HG02763 (cell line): ENCODE measurements at regions not wholly inside any gene's neighbourhood (a gene's known extent, or its start where the extent isn't known, plus 50 kb on each side); places are given as distances from the start of the nearest gene placed in this dataset.
"Not testable (repeated sequence)": the region's sequence is repeated elsewhere in the genome, so short reads cannot be mapped to it uniquely, and the experiment has no call there.

Experiments used
- ATAC-seq: cut with Tn5 transposase; IDR thresholded peaks from one replicate; pipeline ENCODE4 v1.9.1; 2021; ENCODE audit warnings: mild to moderate bottlenecking, moderate library complexity; ENCODE audit not compliant: unreplicated experiment

DNA sequence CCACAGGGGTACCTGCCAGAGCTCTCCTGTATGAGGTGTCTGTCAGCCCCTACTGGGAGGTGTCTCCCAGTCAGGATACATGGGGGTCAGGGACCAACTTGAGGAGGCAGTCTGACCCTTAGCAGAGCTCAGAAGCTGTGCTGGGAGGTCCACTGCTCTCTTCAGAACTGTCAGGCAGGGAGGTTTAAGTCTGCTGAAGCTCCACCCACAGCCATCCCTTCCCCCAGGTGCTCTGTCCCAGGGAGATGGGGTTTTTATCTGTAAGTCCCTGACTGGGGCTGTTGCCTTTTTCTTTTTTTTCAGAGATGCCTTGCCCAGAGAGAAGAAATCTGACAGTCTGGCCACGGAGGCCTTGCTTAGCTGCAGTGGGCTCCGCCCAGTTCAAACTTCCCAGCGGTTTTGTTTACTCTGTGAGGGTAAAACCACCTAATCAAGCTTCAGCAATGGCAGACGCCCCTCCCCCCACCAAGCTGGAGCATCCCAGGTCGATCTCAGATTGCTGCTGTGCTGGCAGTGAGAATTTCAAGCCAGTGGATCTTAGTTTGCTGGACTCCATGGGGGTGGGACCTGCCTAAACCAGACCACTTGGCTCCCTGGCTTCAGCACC lies 118.5 kb upstream of the RADX start:
- not testable (repeated sequence) for ATAC-seq

DNA sequence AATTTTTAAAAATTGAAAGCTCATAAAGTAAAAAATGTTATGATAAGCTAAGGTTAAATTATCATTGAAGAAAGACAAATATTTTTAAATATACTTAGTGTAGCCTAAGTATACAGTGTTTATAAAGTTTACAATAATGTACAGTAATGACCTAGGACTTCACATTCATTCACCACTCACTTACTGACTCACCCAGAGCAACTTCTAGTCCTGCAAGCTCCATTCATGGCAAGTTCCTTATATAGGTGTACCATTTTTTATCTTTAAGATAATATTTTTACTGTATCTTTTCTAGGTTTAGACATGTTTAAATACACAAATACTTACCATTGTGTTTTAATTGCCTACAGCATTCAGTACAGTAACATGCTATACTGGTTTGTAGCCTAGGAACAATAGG lies 112.3 kb upstream of the RADX start:
- ATAC-seq = no peak

DNA sequence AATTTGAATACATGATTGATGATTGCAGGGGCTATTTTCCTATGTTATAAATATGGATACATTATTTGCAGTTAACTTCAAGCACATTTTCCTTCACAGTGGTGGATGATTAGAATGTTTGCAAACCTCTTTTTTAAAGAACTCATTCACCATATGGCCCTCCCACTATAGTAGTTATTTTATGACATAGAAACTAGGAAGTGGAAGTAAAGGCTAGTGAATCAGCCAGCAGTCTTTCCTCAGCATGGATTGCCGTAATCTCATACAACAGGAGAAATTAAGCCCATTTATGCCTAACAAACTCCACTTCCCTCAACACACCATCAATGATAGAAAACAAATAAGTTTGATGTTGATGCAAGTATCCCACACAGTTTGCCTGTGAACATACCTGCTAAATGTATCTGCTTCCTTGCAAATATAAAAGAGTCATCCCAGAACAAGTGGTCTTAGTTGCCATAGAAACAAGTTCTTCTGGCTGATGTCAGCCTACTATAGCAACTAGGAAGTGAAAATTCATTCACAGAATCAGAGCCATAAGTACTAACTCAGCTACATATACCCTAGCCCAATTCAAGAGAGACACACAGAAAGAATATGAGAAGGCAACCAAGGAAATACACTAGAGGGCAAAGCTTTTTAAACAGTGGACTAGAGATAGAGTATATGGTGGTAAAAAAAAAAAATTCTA lies 100.9 kb upstream of the RADX start:
- ATAC-seq = no peak
